ENCODE measurements at regions not wholly inside any gene's neighbourhood (a gene's known extent, or its start where the extent isn't known, plus 50 kb on each side); places are given as distances from the start of the nearest gene placed in this dataset.

GRCh38 chr12:46452776-46453175 is 80.2 kb upstream of the SLC38A2 start:
- intact Hi-C loops (cut with DNase I): no loop called here
- Histone ChIP-seq H3K9me3 (ENCODE audit: control insufficient read depth in 2 of 3, insufficient read depth in 1 of 3, low read length in 3 of 3) (no peaks in the 10 kb centered on the region), H3K27ac (ENCODE audit: low read depth in 2 of 2, low read length in 2 of 2) (no peak overlapping the region), H3K9ac (ENCODE audit: low read length in 3 of 3) (no peak overlapping the region), H3K4me3 (ENCODE audit: low read length in 3 of 3) (no peak overlapping the region), H3K27me3 (ENCODE audit: control insufficient read depth, insufficient read depth, low read length) (no peaks in the 10 kb centered on the region), H3K36me3 (ENCODE audit: control insufficient read depth in 2 of 3, insufficient read depth in 3 of 3, low read length in 3 of 3) (no peaks in the 10 kb centered on the region), H3K4me1 (ENCODE audit: control insufficient read depth in 2 of 3, insufficient read depth in 2 of 3, low read depth in 1 of 3, low read length in 3 of 3) (peaks cover 4 to 10% (median 8%) of the 10 kb centered on the region in 3 donors)
- no peak for DNase-seq
- no peak for FAIRE-seq
- no peak for TF ChIP-seq CTCF (IDR thresholded peaks at IDR 0.05; ENCODE audit: borderline replicate concordance, extremely low read depth, insufficient read depth)

- no peak overlapping the region for H3K9ac ChIP-seq (ENCODE audit: low read length in 3 of 3)
- intact Hi-C loops (cut with DNase I): no loop called here
Observed at GRCh38 chr12:46452061-46452615, 79.6 kb upstream of the SLC38A2 start.

GRCh38 chr12:46451276-46452021 is 78.9 kb upstream of the SLC38A2 start:
- Histone ChIP-seq H3K27ac (ENCODE audit: low read depth in 2 of 2, low read length in 2 of 2) (no peak overlapping the region), H3K9ac (ENCODE audit: low read length in 3 of 3) (no peak overlapping the region), H3K4me3 (ENCODE audit: low read length in 3 of 3) (no peak overlapping the region), H3K4me1 (ENCODE audit: control insufficient read depth in 2 of 3, insufficient read depth in 2 of 3, low read depth in 1 of 3, low read length in 3 of 3) (peaks cover 6 to 10% (median 10%) of the 10 kb centered on the region in 3 donors), H3K9me3 (ENCODE audit: control insufficient read depth in 2 of 3, insufficient read depth in 1 of 3, low read length in 3 of 3) (no peaks in the 10 kb centered on the region), H3K27me3 (ENCODE audit: control insufficient read depth, insufficient read depth, low read length) (no peaks in the 10 kb centered on the region), H3K36me3 (ENCODE audit: control insufficient read depth in 2 of 3, insufficient read depth in 3 of 3, low read length in 3 of 3) (no peaks in the 10 kb centered on the region)
- intact Hi-C loops (cut with DNase I): no loop called here
- FAIRE-seq (no peak), DNase-seq (no peak)
- no peak for TF ChIP-seq CTCF (IDR thresholded peaks at IDR 0.05; ENCODE audit: borderline replicate concordance, extremely low read depth, insufficient read depth)

More at GRCh38 chr12:46452061-46452615, 79.6 kb upstream of the SLC38A2 start:
- Histone ChIP-seq H3K27me3 (ENCODE audit: control insufficient read depth, insufficient read depth, low read length) (no peaks in the 10 kb centered on the region), H3K27ac (ENCODE audit: low read depth in 2 of 2, low read length in 2 of 2) (no peak overlapping the region), H3K36me3 (ENCODE audit: control insufficient read depth in 2 of 3, insufficient read depth in 3 of 3, low read length in 3 of 3) (no peaks in the 10 kb centered on the region), H3K4me3 (ENCODE audit: low read length in 3 of 3) (no peak overlapping the region), H3K9me3 (ENCODE audit: control insufficient read depth in 2 of 3, insufficient read depth in 1 of 3, low read length in 3 of 3) (no peaks in the 10 kb centered on the region), H3K4me1 (ENCODE audit: control insufficient read depth in 2 of 3, insufficient read depth in 2 of 3, low read depth in 1 of 3, low read length in 3 of 3) (peaks cover 4 to 10% (median 8%) of the 10 kb centered on the region in 3 donors)
- FAIRE-seq: no peak
- no peak for DNase-seq
- TF ChIP-seq CTCF (IDR thresholded peaks at IDR 0.05; ENCODE audit: borderline replicate concordance, extremely low read depth, insufficient read depth): no peak

Measured in kidney (tissue), 13 donors.